HEK293 (cell line): ENCODE measurements at regions not wholly inside any gene's neighbourhood (a gene's known extent, or its start where the extent isn't known, plus 50 kb on each side); places are given as distances from the start of the nearest gene placed in this dataset.

Source experiments
- CTCF ChIP-seq: fragments of 450-650 bp; formaldehyde crosslinking; IDR thresholded peaks from 2 replicates; pipeline ENCODE4 v1.5.1; 2016; ENCODE audit warnings: missing biosample characterization, missing genetic modification characterization
- GFI1B ChIP-seq: fragments of 450-650 bp; formaldehyde crosslinking; IDR thresholded peaks from 2 replicates; pipeline ENCODE4 v1.5.1; 2016; ENCODE audit warnings: missing biosample characterization, missing genetic modification characterization
- YY1 ChIP-seq: fragments of 450-650 bp; formaldehyde crosslinking; IDR thresholded peaks from 2 replicates; pipeline ENCODE4 v1.5.1; 2018; ENCODE audit warnings: missing biosample characterization, missing genetic modification characterization
- ZNF510 ChIP-seq: fragments of 450-650 bp; formaldehyde crosslinking; IDR thresholded peaks from 2 replicates; pipeline ENCODE4 v1.5.1; 2018; ENCODE audit warnings: mild to moderate bottlenecking, missing genetic modification characterization, missing biosample characterization; ENCODE audit not compliant: insufficient replicate concordance
- ZNF645 ChIP-seq: fragments of 450-650 bp; formaldehyde crosslinking; IDR thresholded peaks from 2 replicates; pipeline ENCODE4; 2016; ENCODE audit warnings: missing biosample characterization, missing genetic modification characterization

- TF ChIP-seq ZNF510 (no peak), GFI1B (tag by site-specific recombination) (no peak), CTCF (tag by site-specific recombination) (no peak), YY1 (tag by site-specific recombination) (no peak), ZNF645 (no peak)
Measured at GRCh38 chr11:45448561-45448960, 162.4 kb upstream of the SYT13 start.
